NCI-H1092 (cell line): ENCODE measurements at regions not wholly inside any gene's neighbourhood (a gene's known extent, or its start where the extent isn't known, plus 50 kb on each side); places are given as distances from the start of the nearest gene placed in this dataset.
"Not testable (repeated sequence)": the region's sequence is repeated elsewhere in the genome, so short reads cannot be mapped to it uniquely, and the experiment has no call there.

Experiments used
- DNase-seq: peaks from one replicate; lab custom pipeline; 2025; lab: John Stamatoyannopoulos, UW

DNA sequence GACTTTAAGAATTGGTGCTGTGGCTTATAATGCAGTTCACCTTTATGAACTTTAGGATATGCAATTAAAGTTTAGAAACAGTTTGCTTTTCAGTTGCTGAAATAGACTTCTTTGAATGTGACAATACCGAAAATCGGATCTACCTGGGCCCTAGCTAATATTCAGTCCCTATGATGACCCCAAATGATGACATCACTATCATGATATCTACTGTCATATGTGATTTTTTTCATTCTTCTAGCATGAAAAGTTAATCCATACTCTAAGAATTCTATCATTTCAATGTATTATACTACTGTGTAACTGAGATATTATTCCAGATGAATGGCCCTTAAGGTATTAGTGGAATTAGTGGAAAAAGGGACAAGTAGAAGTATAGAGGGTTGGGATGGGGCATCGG, 487.2 kb upstream of the TUSC1 start:
- no peak for DNase-seq

DNA sequence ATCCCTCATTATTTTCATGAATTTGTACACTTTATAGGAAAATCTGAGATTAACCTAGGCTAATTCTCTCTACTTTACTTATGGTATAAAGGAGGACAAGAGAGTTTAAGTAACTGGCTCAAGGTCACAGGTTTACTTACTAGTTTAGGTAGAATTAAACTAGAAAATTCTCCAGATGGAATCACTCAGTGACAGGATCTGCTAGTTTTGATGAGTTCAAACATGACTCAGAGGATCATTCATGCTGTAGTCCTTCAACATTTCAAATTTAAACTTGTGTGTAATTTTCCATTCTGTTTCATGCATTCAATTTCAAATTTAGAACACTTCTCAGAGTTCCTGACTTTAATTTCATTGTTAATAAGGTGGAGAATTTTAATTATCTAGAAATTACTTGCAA, 485.7 kb upstream of the TUSC1 start:
- DNase-seq = no peak

DNA sequence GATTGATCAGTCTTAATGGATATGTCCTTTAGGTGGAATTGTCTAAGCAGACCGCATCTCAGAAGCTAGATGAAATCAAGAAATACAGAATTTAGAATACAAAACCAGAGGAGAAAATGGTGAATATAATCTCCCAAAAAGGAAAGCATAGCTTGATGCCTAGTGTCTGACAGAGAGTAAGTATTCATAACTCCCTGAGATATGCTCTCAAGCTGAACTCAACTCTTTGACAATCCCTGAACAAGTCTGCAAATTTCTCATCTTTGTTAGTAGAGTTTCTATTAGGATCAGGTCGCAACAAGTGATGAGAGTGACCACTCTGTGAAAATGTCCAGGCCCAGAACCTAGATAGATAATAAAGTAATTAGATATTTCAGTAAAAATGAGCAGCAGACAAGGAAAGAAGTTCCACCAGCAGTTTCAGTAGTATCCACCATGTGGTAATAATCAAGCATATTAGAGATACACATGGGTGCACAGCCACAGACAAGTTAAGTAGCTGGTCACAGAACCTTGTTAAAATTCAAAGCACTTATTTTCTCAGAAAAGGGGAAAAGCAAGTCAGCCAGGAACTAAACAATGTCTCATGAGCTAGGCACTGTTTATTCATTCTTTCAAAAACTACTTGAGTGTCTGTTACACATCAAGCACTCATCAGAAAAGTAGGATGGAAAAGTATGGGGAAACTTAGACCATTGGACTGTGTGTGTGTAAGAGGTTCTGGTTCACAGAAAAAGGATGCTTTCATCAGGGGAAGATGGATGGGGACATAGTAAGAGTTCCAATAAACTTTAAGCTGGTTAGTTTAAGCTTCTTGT, 481.5 kb upstream of the TUSC1 start:
- no peak for DNase-seq

DNA sequence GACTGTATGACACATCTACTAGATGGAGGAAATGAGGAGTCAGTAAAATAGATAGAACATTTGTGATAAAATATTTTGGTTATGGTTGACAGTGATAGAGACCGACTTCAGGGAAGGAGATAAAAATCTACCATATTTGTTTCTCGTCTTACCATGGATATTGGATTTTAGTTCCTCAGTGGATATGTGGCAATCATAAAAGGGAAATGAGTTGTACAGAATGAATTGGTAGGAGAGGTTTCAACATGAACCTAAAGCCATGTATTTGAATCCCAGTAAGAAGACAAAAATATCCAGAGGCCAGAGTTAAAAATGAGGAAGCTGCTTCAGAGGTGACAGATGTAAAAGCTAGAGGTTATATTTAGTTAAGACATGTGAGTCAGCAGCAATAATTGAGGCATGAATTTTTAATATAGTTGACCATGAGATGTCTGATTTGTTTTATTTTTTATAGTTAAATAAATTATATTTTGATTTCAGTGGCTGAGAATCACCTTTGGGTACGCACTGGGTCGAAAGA, 480.4 kb upstream of the TUSC1 start:
- DNase-seq = no peak

DNA sequence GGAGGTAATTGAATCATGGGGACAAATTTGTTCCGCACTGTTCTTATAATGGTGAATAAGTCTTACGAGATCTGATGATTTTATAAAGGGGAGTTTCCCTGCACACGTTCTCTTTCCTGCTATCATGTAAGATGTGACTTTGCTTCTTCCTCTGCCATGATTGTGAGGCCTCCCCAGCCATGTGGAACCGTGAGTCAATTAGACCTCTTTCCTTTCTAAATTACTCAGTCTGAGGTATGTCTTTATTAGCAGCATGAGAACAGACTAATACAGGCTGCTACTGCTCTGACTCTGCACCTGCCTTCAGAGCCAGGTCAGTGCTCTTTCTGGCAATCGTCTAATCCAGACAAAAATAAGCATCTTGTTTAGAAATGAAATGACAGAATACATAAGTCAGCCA, 479.2 kb upstream of the TUSC1 start:
- no peak for DNase-seq

DNA sequence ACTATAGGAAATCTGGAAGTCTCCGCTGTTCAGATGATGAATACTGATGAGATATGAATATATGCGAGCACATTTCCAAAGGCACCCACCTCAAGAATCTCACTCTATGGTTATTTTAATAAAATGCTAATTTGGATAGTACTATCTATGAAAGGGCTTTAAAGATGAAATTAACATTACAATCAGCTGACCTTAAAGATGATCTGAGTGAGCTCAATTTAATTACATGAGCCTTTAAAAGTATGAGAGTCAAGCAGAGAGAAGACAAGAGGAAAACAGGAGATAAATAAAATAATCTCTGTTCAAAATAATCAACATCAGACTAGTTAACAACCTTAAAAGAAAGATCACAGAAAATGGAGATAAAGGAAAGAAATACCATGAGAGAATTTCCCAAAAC, 474.1 kb upstream of the TUSC1 start:
- no peak for DNase-seq

DNA sequence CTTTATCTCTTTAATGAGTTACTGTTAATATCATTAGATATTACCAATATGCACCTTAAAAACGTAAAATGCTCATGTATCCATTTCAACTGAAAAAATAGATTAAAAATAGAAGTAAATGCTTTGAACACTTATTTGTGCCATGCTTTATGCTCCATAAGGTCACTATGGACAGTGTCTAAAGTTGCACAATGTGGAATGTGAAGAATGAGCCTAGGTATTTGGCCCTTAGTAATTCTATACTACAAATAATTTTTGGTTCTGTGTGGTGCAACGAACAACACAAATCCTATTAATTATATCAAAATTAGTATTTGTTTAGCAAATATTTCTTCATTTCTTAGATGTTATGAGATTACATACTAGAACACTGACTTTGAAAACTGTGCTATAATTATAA, 469.9 kb upstream of the TUSC1 start:
- DNase-seq = no peak

DNA sequence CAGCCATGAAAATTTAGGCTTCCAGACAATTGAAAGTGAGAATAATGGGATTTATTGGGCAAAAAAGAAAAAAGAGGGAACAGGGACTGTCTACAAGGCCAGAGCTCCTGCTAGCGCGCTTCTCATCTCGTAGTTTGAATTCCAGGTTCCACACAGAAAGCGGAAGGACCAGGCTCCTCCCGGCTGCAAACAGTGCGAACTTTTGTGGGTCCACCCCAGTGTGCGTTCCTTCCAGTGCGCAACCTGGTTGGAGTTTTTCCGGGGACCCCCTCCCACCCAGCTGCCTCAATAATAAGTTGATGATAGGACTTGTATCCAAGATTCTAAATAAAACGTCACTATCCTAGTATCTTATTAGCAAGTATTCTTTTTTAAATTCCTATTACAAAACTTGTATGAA, 467.7 kb upstream of the TUSC1 start:
- no peak for DNase-seq

DNA sequence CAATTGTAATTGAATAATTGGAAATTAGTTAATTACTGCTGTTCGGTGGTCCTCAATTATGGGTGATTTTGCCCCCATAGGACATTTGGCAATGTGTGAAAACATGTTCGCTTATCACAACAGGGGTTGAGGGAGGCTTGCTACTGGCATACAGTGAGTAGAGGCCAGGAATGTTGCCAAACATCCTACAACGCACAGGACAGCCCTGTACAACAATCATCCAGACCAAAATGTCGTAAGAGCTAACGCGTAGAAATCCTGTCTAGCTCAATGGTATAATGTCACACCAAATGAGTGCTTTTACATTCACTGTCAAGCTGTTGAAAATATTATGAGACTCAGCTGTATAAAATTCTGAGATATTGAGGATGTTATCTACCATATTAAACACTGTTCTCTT, 464.4 kb upstream of the TUSC1 start:
- no peak for DNase-seq

DNA sequence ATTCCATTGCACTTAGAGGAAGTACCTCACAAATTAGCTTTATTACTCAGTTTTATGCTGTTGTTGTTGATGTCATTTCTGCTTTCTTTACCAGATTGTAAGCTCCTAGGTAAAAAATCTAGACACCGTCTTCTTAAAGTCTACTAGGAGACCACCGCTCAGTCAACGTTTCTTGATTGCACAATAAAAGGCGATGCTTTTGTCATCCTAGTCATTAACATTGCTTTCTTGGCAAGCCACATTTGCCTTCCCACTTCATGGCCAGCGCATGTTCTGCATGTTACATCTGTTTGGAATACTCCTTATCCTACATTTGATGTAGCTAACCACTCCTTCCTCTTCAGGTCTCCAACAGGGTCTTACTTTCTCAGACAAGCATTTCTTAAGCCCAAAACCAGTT, 464.0 kb upstream of the TUSC1 start:
- no peak for DNase-seq

DNA sequence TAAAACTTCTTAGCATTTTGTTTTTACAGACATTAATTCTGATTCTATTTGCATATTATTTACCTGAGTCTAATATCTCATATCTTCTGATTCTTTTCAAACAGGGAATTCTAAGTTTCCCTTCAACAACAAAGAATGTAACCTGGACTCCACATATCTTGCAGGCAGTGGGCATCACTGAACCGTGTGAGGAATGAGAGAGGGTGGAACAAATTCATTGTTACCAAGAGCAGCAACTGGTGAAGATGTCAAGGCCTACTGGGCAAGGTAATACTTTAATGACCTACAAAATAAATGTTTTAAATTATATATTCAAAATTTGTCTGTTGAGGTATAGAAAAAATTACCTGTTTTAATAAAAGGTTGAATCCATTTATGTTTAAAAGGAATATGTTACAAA, 455.3 kb upstream of the TUSC1 start:
- no peak for DNase-seq

DNA sequence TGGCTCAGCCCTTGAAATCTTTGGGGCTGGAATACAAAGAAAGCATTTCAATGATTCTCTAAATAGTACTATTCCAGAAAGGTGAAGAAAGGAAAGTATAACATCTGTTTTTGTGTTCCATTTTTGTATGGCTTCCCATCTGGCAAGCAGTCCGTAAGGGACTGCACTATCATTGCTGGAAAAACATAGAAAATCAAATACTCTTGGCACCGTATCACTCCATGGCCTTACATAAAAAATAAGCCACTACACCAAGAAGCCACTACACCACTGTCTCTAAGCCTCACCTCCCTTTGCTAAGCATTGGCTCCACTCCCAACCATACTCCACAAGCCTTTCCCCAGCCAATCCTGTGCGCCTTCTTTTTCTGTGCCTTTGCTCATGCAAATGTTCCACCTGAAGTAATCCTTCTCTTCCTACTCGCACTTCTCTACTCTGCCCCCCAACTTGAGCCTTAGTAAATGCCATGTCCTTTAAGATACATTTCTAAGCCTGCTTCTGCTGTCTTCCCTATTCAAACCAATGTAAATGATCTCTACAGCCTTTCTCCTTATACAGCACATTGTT, 454.6 kb upstream of the TUSC1 start:
- no peak for DNase-seq

DNA sequence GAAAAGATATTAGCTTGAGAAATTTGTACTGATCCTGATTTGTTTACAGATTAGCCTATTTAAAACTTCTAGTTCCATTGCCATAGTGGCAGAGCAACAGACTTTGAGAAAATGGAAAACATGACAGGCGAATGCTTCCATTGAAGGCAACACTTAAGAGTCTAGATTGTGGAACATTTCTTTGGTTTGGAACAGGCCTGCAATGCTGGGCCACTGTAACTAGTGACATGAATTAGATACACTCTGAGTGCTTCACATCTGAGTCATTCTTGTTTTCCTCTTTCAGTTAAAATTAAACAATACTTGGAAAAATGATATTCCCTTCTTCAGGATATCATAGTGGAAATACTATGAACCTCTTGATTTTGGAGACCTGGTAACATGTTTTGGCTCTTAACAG, 453.6 kb upstream of the TUSC1 start:
- DNase-seq = no peak

DNA sequence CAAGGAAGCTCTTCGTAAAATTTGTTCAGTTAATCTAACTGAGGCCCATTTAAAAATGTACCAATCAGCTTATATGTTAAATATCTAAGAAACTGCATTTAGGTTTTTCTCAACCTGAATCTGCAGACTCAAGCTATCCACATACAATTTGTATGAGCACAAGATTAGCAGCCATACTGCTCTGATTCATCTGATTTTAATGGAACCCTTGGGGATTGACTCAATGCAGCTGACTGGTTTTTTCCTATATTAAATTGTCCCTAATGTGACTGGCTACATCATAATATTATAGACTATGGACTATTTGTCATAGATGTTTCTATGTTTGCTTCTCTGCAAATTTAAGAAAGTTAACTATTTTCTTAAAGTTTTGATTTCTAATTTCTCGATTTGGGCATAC, 451.0 kb upstream of the TUSC1 start:
- no peak for DNase-seq

DNA sequence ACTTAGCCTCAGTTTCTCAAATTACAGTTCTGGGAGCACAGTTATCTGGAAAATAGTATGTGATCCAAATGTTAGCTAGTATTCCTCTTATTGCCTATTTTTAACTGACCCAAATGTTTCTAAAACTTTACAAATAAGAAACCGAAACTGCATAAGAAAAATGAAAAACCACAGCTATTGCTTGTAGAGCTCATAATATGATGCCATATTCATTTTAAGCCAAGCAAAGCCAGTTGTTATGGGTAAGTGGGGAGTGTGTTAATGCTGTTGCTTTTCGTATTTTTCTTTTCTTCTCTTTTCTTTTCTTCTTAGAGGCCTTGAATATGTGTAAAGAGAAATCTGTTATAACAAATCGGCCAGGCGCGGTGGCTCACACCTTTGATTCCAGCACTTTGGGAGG, 447.4 kb upstream of the TUSC1 start:
- DNase-seq = no peak

DNA sequence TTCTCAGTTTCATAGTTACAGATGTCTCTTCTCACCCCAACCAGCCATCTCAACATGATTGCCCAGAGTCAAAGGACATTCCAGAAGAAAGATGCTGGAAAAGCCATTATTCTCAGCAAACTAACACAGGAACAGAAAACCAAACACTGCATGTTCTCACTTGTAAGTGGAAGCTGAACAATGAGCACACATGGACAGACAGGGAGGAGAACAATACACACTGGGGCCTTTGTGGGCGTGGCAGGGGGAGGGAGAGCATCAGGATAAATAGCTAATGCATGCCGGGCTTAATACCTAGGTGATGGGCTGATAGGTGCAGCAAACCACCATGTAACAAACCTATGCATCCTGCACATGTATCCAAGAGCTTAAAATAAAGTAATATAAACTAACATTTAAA, 437.8 kb upstream of the TUSC1 start:
- DNase-seq = not testable (repeated sequence)

DNA sequence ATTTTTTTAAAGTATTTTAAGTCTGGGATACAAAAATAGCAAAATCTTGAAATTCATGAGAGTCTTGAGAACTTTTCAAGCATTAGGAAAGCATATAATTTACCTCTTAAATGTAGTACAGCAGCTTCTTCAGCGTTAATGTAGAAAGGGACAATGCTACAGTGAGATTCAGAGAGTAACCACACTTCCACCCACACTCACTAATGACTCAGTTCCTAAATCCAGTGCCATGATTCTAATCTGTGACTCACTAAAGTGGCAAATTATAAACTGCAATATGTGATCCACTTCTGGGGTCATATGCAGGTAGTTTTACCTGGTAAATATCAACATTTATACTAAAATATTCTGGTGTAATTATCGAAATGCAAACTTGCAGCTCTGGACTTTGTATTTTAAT, 434.5 kb upstream of the TUSC1 start:
- no peak for DNase-seq

DNA sequence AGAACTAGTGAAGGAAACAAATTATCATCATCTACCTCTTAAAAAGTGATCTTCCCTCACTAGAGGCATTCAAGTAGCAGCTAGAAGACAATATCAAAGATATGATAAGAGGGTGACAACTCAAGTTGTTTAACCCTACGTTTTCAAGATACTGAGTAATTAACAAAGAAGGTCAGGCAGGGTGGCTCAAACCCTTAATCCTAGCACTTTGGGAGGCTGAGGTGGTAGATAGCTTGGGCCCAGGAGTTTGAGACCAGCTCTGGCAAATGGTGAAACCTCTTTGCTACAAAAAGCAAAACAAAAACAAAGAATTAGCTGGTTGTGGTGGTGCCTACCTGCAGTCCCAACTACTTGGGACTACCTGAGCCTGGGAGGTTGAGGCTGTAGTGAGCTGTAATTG, 408.2 kb upstream of the TUSC1 start:
- DNase-seq = no peak

DNA sequence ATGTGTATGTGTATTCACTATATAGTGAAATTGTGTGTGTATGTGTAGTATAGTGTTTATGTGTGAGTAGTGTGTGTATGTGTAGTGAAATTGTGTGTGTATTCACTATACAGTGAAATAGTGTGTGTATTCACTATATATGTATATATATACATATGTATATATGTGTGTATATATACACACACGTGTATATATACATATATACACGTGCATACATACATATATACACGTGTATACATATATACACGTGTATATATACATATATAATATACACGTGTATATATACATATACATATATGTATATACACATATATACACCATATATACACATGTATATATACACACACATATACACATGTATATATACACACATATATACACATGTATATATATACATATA, 403.6 kb upstream of the TUSC1 start:
- DNase-seq = no peak

DNA sequence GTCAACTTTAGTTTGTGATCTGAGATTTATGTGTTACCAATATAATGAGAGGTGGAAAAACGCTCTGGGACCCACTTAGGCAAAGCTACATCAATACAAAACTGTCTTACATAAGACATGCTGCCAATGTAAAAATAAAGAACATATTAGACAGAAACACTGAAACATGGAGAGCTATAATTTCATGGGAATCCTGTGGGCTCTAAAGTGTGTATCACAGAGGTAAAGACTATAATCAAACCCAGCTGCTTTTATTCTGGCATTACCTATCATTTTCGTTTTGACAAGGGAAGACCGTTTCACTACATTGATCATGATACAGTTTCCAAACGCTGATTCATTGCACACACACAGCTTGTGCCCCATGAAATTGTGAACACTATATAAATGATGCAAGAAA, 400.5 kb upstream of the TUSC1 start:
- no peak for DNase-seq

DNA sequence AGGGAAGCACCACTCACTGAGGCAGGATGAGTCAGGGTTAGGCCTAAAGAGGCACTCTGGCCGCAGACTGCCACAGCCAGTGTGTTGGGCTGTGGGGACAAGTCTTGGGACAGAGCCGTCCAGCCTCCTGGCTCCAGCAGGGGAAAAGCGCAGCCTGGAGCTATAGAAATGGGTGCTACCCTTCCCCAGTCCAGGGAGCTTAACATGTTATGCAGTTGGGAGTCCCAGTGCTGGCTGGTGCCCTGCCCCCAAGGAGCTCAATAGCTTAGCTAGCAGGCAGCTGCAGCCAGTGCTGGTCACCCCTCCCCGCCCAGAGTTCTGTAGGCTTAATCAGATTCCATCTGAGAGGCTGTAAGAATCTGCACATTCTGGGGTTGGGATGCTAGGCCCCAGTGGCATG, 399.6 kb upstream of the TUSC1 start:
- no peak for DNase-seq

DNA sequence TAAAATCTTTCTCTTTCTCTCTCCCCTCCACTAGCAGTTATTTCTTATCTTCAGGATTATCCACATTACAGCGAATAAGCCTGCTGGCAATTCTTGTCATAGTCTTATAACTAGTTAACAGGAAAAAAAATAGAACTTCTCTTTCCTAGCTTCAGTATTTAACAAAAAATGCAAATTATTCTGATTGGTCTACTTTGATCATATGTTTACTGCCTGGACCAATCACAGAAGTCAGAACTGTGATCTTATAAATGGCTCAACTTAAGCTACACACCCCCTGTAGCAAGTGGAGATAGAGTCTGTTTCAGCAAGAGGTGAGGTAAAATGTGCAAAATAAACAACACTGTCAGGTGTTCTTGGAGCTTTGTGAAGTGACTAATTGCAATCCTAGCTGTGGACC, 389.4 kb upstream of the TUSC1 start:
- DNase-seq = no peak

DNA sequence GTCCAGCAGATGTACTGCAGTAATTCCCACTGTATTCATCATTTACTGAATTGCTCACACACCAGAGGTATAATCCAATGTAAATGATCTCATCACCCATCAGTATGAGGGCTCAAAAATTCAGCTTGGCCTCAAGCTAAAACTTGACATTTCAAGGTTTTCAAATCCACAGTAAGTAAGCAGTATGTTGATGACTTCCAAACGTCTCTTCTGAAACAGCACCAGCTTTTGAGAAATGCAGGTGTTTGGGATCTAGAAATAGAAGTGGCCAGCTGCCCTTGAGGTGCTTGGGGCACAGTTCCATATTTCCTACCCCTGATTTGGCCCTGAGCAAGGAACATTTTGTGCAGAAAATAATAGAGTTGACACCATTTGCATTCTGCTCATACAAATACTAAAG, 388.0 kb upstream of the TUSC1 start:
- no peak for DNase-seq
